H1 (cell line): ENCODE measurements at regions not wholly inside any gene's neighbourhood (a gene's known extent, or its start where the extent isn't known, plus 50 kb on each side); places are given as distances from the start of the nearest gene placed in this dataset.

Experiments used
- CEBPB ChIP-seq: IDR thresholded peaks from 2 replicates; pipeline ENCODE4 v1.6.1; 2012; ENCODE audit warnings: low read depth, low read length
- CREB1 ChIP-seq: IDR thresholded peaks from 2 replicates; pipeline ENCODE4 v1.6.1; 2012; ENCODE audit warnings: inconsistent platforms
- E2F6 ChIP-seq: IDR thresholded peaks from 2 replicates; pipeline ENCODE4 v1.6.1; 2012; ENCODE audit warnings: inconsistent platforms
- MAFK ChIP-seq: IDR thresholded peaks from 2 replicates; pipeline ENCODE4 v1.6.1; 2012; ENCODE audit warnings: low read depth, mild to moderate bottlenecking, improper control_type of control experiment, low read length
- POLR2A ChIP-seq, 2 experiments: IDR thresholded peaks; 1 replicate in 1 of 2; 2 replicates in 1 of 2; pipeline ENCODE4 v1.6.1; 2011; ENCODE audit warnings: low read depth in 2 of 2, low read length in 2 of 2, mild to moderate bottlenecking in 2 of 2; ENCODE audit errors: control extremely low read depth in 1 of 2
- POU5F1 ChIP-seq: IDR thresholded peaks from 2 replicates; pipeline ENCODE4 v1.6.1; 2011; ENCODE audit warnings: low read depth, mild to moderate bottlenecking, low read length, moderate library complexity
- SIX5 ChIP-seq: IDR thresholded peaks from 2 replicates; pipeline ENCODE4 v1.6.1; 2011; ENCODE audit warnings: mild to moderate bottlenecking, low read depth, low read length
- SP4 ChIP-seq: IDR thresholded peaks from 2 replicates; pipeline ENCODE4 v1.6.1; 2012; ENCODE audit warnings: low read length, inconsistent platforms
- YY1 ChIP-seq: IDR thresholded peaks from 2 replicates; pipeline ENCODE4 v1.6.1; 2011; ENCODE audit warnings: low read depth, mild to moderate bottlenecking, low read length
- TF ChIP-seq, protein P1 (sequence below), 3 experiments: IDR thresholded peaks; 1 replicate in 2 of 3; 2 replicates in 1 of 3; pipeline versions ENCODE4 v1.5.1 to v1.6.1; 2011; ENCODE audit warnings: low read length in 3 of 3, mild to moderate bottlenecking in 3 of 3, inconsistent platforms in 2 of 3, low read depth in 1 of 3, moderate library complexity in 1 of 3; ENCODE audit not compliant: insufficient read depth in 1 of 3; ENCODE audit errors: control extremely low read depth in 1 of 3
- TF ChIP-seq, protein P2 (sequence below): IDR thresholded peaks from 2 replicates; pipeline ENCODE4 v1.6.1; 2012; ENCODE audit warnings: low read length, inconsistent platforms

DNA sequence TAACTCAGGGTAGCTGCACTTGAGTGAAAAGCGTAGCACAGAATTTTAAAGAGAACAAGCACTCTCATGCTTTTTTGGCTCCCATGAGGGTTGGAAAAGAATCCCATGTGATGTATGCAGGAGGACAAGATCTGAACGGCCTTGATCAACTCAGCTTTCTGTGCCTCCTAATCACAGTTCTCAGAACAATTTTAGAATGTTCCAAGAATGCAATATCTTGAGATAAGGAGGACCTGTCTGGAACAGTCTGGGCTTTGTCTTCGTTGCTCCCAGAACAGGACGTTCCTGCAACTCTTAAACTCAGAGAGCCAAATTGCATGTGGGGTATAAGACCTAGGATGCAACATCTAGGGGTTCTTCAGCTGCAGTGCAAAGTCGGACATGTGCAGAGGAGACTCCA lies 582.7 kb downstream of the RERGL start:
- TF ChIP-seq POLR2A (IDR thresholded peaks at IDR 0.05; ENCODE audit: control extremely low read depth in 1 of 2, low read depth in 2 of 2, low read length in 2 of 2) (no peak), SIX5 (no peak), POU5F1 (no peak), MAFK (no peak), YY1 (no peak), CEBPB (no peak), CREB1 (no peak), E2F6 (no peak), SP4 (no peak)
- TF ChIP-seq, protein P1, sequence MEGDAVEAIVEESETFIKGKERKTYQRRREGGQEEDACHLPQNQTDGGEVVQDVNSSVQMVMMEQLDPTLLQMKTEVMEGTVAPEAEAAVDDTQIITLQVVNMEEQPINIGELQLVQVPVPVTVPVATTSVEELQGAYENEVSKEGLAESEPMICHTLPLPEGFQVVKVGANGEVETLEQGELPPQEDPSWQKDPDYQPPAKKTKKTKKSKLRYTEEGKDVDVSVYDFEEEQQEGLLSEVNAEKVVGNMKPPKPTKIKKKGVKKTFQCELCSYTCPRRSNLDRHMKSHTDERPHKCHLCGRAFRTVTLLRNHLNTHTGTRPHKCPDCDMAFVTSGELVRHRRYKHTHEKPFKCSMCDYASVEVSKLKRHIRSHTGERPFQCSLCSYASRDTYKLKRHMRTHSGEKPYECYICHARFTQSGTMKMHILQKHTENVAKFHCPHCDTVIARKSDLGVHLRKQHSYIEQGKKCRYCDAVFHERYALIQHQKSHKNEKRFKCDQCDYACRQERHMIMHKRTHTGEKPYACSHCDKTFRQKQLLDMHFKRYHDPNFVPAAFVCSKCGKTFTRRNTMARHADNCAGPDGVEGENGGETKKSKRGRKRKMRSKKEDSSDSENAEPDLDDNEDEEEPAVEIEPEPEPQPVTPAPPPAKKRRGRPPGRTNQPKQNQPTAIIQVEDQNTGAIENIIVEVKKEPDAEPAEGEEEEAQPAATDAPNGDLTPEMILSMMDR (IDR thresholded peaks at IDR 0.05; ENCODE audit: control extremely low read depth in 1 of 3, insufficient read depth in 1 of 3, low read depth in 1 of 3, low read length in 3 of 3) = no peak
- TF ChIP-seq, protein P2, sequence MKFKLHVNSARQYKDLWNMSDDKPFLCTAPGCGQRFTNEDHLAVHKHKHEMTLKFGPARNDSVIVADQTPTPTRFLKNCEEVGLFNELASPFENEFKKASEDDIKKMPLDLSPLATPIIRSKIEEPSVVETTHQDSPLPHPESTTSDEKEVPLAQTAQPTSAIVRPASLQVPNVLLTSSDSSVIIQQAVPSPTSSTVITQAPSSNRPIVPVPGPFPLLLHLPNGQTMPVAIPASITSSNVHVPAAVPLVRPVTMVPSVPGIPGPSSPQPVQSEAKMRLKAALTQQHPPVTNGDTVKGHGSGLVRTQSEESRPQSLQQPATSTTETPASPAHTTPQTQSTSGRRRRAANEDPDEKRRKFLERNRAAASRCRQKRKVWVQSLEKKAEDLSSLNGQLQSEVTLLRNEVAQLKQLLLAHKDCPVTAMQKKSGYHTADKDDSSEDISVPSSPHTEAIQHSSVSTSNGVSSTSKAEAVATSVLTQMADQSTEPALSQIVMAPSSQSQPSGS = no peak
